K562 (cell line): ENCODE measurements at regions not wholly inside any gene's neighbourhood (a gene's known extent, or its start where the extent isn't known, plus 50 kb on each side); places are given as distances from the start of the nearest gene placed in this dataset.
A peak's percentile ranks its signal among the peaks of the same experiment; 100 is the strongest.

Experiments
- ATAC-seq: fragments of 200-7000 bp; cut with Tn5 transposase; 3 replicates; pipeline ENCODE4 v1.9.1; 2020; ENCODE audit warnings: moderate library complexity
- BruUV-seq: library from RNA; stranded (reverse); fragments of 400-500 nt; replicated peaks from 2 replicates; lab custom pipeline; 2021; lab: Mats Ljungman, UMichigan
- CTCF ChIA-PET: fragments of 300-600 bp; formaldehyde crosslinking; extraction: SDS; loops from one replicate; lab custom pipeline; 2021; ENCODE audit warnings: low intra/inter-chr PET ratio; lab: Yijun Ruan, JAX
- POLR2A ChIA-PET: fragments of 300-600, 350-650 bp; sonication (Branson Sonifier 250); formaldehyde crosslinking; extraction: SDS; loops from one replicate; lab custom pipeline; 2021; ENCODE audit warnings: antibody characterized with exemption, inconsistent platforms; lab: Yijun Ruan, JAX
- DNase-seq, 4 experiments: peaks; one replicate each; pipeline versions ENCODE4 v3.0.0 to v3.0.0-alpha.2; 2011 to 2018; ENCODE audit warnings: low spot score in 3 of 4, mixed read lengths in 3 of 4; ENCODE audit errors: extremely low read depth in 1 of 4
- FAIRE-seq: peaks from 2 replicates; lab custom pipeline; 2011; peaks lifted over from hg19 to GRCh38; lab: Jason Lieb, UNC
- H2AFZ ChIP-seq: 2 replicates; pipeline ENCODE4 v1.6.0; 2011; ENCODE audit warnings: low read depth, low read length, control low read depth, inconsistent platforms
- H3K27ac ChIP-seq: fragments of 200-600 bp; 3 replicates; pipeline ENCODE4 v1.8.0; 2011; ENCODE audit warnings: low read depth, mild to moderate bottlenecking, control low read depth, inconsistent platforms, low read length, moderate library complexity, mixed read lengths; ENCODE audit errors: extremely low read depth
- H3K27me3 ChIP-seq, 2 experiments: fragments of 300-600 bp in 1 of 2; 2 replicates in 1 of 2; 3 replicates in 1 of 2; pipeline versions ENCODE4 v1.6.0 to v1.8.0; 2011; ENCODE audit warnings: inconsistent platforms in 2 of 2, low read length in 2 of 2, mild to moderate bottlenecking in 1 of 2, mixed read lengths in 1 of 2, moderate library complexity in 1 of 2; ENCODE audit not compliant: control insufficient read depth in 2 of 2, insufficient read depth in 2 of 2
- H3K36me3 ChIP-seq: fragments of 300-600 bp; 3 replicates; pipeline ENCODE4 v1.8.0; 2011; ENCODE audit warnings: mild to moderate bottlenecking, low read length, inconsistent platforms; ENCODE audit not compliant: control insufficient read depth, insufficient read depth
- H3K4me1 ChIP-seq, 2 experiments: fragments of 200-600 bp in 1 of 2; replicated peaks in 1 of 2; 2 replicates in 1 of 2; 3 replicates in 1 of 2; pipeline versions ENCODE4 v1.5.1 to v1.8.0; 2011; ENCODE audit warnings: inconsistent platforms in 2 of 2, low read length in 2 of 2, mild to moderate bottlenecking in 1 of 2, mixed read lengths in 1 of 2, moderate library complexity in 1 of 2; ENCODE audit not compliant: control insufficient read depth in 2 of 2, insufficient read depth in 2 of 2
- H3K4me2 ChIP-seq: 2 replicates; pipeline ENCODE4 v1.6.1; 2011; ENCODE audit warnings: low read length, control low read depth, inconsistent platforms, mixed read lengths; ENCODE audit not compliant: insufficient read depth
- H3K4me3 ChIP-seq: fragments of 200-600 bp; sonication (generic), shearing (Covaris generic); 2 replicates; pipeline ENCODE4 v1.5.1; 2016; ENCODE audit warnings: control low read depth, inconsistent platforms
- H3K79me2 ChIP-seq: fragments of 200-600 bp; 3 replicates; pipeline ENCODE4 v1.8.0; 2011; ENCODE audit warnings: low read length, inconsistent platforms; ENCODE audit not compliant: control insufficient read depth, insufficient read depth
- H3K9ac ChIP-seq, 2 experiments: 2 replicates each; pipeline versions ENCODE4 v1.6.0 to v1.6.1; 2011; ENCODE audit warnings: low read depth in 2 of 2, low read length in 2 of 2, control low read depth in 1 of 2, inconsistent platforms in 1 of 2, mild to moderate bottlenecking in 1 of 2, mixed read lengths in 1 of 2; ENCODE audit not compliant: insufficient read depth in 1 of 2
- H3K9me1 ChIP-seq: one replicate; pipeline ENCODE4 v1.6.0; 2011; ENCODE audit warnings: inconsistent platforms, mild to moderate bottlenecking, low read length, moderate library complexity; ENCODE audit not compliant: control insufficient read depth, insufficient read depth
- H3K9me3 ChIP-seq: replicated peaks from 2 replicates; pipeline ENCODE4 v1.5.1; 2011; ENCODE audit warnings: low read depth, low read length, inconsistent platforms; ENCODE audit not compliant: control insufficient read depth, insufficient read depth
- H4K20me1 ChIP-seq: replicated peaks from 2 replicates; pipeline ENCODE4 v1.6.1; 2011; ENCODE audit warnings: low read length, inconsistent platforms, mixed read lengths; ENCODE audit not compliant: control insufficient read depth, insufficient read depth
- CBX1 ChIP-seq: sonication (generic); IDR thresholded peaks from 2 replicates; pipeline ENCODE4 v1.6.1; 2016; ENCODE audit warnings: antibody characterized with exemption, low read depth, mild to moderate bottlenecking
- CBX5 ChIP-seq: IDR thresholded peaks from 2 replicates; pipeline ENCODE4 v1.6.1; 2014; ENCODE audit warnings: low read depth, borderline replicate concordance
- DDX20 ChIP-seq: fragments of 450-650 bp; IDR thresholded peaks from 2 replicates; pipeline ENCODE4 v1.6.1; 2016; ENCODE audit warnings: missing genetic modification characterization, low read depth, mild to moderate bottlenecking, missing compliant biosample characterization, moderate library complexity
- HDGF ChIP-seq: fragments of 450-650 bp; IDR thresholded peaks from 2 replicates; pipeline ENCODE4 v1.6.1; 2016
- HMGN3 ChIP-seq: IDR thresholded peaks from 2 replicates; pipeline ENCODE4 v1.6.1; 2011; ENCODE audit warnings: borderline replicate concordance, low read depth, mild to moderate bottlenecking, mixed read lengths, low read length; ENCODE audit not compliant: insufficient read length; ENCODE audit errors: extremely low read depth
- MTA3 ChIP-seq: fragments of 450-650 bp; formaldehyde crosslinking; IDR thresholded peaks from 2 replicates; pipeline ENCODE4 v1.6.1; 2017; ENCODE audit warnings: mild to moderate bottlenecking, borderline replicate concordance
- RFX1 ChIP-seq: fragments of 450-650 bp; IDR thresholded peaks from 2 replicates; pipeline ENCODE4 v1.6.1; 2016; ENCODE audit warnings: mild to moderate bottlenecking, moderate library complexity
- RFX7 ChIP-seq: fragments of 250-450 bp; sonication (Bioruptor Pico); IDR thresholded peaks from 2 replicates; pipeline ENCODE4 v1.5.1; 2021; ENCODE audit warnings: mild to moderate bottlenecking
- ZNF232 ChIP-seq: sonication (generic); formaldehyde crosslinking; IDR thresholded peaks from 2 replicates; pipeline ENCODE4 v1.8.0; 2022; ENCODE audit warnings: mild to moderate bottlenecking, missing genetic modification reagents
- ZNF507 ChIP-seq: conservative IDR thresholded peaks from 2 replicates; pipeline ENCODE4 v1.6.1; 2017; ENCODE audit warnings: missing genetic modification characterization, missing compliant biosample characterization
- ZNF584 ChIP-seq: fragments of 200-800 bp; sonication (Bioruptor generic); IDR thresholded peaks from 2 replicates; pipeline ENCODE4 v1.6.1; 2016; ENCODE audit warnings: low read depth, mild to moderate bottlenecking, missing genetic modification characterization, missing compliant biosample characterization
- ZSCAN32 ChIP-seq: fragments of 450-650 bp; formaldehyde crosslinking; IDR thresholded peaks from 2 replicates; pipeline ENCODE4 v1.4.0; 2020; ENCODE audit warnings: mild to moderate bottlenecking, moderate library complexity
- WGBS: fragments of 100-300 bp; shearing (Covaris generic); methylation state at CpG from one replicate; pipeline ENCODE4 v1.1.6; 2016; ENCODE audit warnings: low coverage, mixed read lengths; ENCODE audit not compliant: insufficient coverage; ENCODE audit errors: missing lambda C conversion rate; 5-methylcytosine and 5-hydroxymethylcytosine counted together
- in situ Hi-C: fragments of 300-500 bp; cut with MboI; formaldehyde crosslinking; loops from 4 replicates; pipeline ENCODE4 v1.15.0; 2018; ENCODE audit warnings: inconsistent platforms, mixed read lengths
- intact Hi-C: fragments of 100-400 bp; cut with micrococcal nuclease; formaldehyde crosslinking; loops from 2 replicates; pipeline ENCODE4 v1.14.2; 2022
- TF ChIP-seq, protein P1 (sequence below): sonication (generic); formaldehyde crosslinking; IDR thresholded peaks from 2 replicates; pipeline ENCODE4 v1.8.0; 2022; ENCODE audit warnings: mild to moderate bottlenecking, low read depth, missing genetic modification reagents
- TF ChIP-seq, protein P2 (sequence below): IDR thresholded peaks from 2 replicates; pipeline ENCODE4 v1.6.1; 2011; ENCODE audit warnings: borderline replicate concordance, low read depth, mild to moderate bottlenecking, moderate library complexity, low read length; ENCODE audit not compliant: insufficient read depth, poor library complexity, severe bottlenecking
- TF ChIP-seq, protein P3 (sequence below), 2 experiments: IDR thresholded peaks; 2 replicates each; pipeline ENCODE4 v1.6.1; 2012; ENCODE audit warnings: improper control_type of control experiment in 2 of 2, low read depth in 2 of 2, low read length in 2 of 2, borderline replicate concordance in 1 of 2
- TF ChIP-seq, protein P4 (sequence below): IDR thresholded peaks from 3 replicates; pipeline ENCODE4 v1.6.1; 2011; ENCODE audit warnings: borderline replicate concordance, mild to moderate bottlenecking; ENCODE audit not compliant: insufficient read length, insufficient read depth

DNA sequence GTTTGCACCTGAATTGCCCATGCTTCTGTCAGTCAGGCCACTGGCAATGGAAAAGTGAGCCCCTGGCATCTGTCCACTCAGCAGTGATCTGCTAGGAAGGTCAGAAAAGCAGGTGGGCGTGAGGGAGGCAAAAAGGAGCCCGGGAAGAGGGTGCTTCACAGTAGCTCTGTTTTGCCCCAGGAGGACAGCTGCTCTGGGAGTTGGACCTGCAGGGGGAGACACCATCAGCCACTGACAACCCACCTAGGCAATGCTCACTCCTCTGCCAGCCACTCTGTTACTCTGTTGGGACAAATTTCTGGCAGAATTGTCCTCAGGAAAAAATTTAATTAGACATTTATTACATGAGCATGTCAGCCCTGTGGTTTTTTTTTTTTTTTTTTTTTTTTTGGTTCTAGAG is 146.4 kb downstream of the LRIG2 start:
- 13% methylated on average over 2 of the region's 2 CpGs for WGBS
- TF ChIP-seq, protein P1, sequence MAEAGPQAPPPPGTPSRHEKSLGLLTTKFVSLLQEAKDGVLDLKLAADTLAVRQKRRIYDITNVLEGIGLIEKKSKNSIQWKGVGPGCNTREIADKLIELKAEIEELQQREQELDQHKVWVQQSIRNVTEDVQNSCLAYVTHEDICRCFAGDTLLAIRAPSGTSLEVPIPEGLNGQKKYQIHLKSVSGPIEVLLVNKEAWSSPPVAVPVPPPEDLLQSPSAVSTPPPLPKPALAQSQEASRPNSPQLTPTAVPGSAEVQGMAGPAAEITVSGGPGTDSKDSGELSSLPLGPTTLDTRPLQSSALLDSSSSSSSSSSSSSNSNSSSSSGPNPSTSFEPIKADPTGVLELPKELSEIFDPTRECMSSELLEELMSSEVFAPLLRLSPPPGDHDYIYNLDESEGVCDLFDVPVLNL: no peak
- TF ChIP-seq ZSCAN32 (CRISPR knock-in tag) (no peak), HMGN3 (no peak), RFX7 (CRISPR knock-in tag) (no peak), DDX20 (no peak), ZNF584 (CRISPR knock-in tag) (no peak), MTA3 (no peak), CBX1 (no peak), RFX1 (no peak), HDGF (no peak), ZNF232 (CRISPR knock-in tag) (no peak), CBX5 (no peak), ZNF507 (no peak)
- TF ChIP-seq, protein P2, sequence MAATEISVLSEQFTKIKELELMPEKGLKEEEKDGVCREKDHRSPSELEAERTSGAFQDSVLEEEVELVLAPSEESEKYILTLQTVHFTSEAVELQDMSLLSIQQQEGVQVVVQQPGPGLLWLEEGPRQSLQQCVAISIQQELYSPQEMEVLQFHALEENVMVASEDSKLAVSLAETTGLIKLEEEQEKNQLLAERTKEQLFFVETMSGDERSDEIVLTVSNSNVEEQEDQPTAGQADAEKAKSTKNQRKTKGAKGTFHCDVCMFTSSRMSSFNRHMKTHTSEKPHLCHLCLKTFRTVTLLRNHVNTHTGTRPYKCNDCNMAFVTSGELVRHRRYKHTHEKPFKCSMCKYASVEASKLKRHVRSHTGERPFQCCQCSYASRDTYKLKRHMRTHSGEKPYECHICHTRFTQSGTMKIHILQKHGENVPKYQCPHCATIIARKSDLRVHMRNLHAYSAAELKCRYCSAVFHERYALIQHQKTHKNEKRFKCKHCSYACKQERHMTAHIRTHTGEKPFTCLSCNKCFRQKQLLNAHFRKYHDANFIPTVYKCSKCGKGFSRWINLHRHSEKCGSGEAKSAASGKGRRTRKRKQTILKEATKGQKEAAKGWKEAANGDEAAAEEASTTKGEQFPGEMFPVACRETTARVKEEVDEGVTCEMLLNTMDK: peak; percentile 79
- TF ChIP-seq, protein P3, sequence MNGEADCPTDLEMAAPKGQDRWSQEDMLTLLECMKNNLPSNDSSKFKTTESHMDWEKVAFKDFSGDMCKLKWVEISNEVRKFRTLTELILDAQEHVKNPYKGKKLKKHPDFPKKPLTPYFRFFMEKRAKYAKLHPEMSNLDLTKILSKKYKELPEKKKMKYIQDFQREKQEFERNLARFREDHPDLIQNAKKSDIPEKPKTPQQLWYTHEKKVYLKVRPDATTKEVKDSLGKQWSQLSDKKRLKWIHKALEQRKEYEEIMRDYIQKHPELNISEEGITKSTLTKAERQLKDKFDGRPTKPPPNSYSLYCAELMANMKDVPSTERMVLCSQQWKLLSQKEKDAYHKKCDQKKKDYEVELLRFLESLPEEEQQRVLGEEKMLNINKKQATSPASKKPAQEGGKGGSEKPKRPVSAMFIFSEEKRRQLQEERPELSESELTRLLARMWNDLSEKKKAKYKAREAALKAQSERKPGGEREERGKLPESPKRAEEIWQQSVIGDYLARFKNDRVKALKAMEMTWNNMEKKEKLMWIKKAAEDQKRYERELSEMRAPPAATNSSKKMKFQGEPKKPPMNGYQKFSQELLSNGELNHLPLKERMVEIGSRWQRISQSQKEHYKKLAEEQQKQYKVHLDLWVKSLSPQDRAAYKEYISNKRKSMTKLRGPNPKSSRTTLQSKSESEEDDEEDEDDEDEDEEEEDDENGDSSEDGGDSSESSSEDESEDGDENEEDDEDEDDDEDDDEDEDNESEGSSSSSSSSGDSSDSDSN (IDR thresholded peaks at IDR 0.05; ENCODE audit: borderline replicate concordance in 1 of 2, low read depth in 2 of 2, low read length in 2 of 2): no peak
- TF ChIP-seq, protein P4, sequence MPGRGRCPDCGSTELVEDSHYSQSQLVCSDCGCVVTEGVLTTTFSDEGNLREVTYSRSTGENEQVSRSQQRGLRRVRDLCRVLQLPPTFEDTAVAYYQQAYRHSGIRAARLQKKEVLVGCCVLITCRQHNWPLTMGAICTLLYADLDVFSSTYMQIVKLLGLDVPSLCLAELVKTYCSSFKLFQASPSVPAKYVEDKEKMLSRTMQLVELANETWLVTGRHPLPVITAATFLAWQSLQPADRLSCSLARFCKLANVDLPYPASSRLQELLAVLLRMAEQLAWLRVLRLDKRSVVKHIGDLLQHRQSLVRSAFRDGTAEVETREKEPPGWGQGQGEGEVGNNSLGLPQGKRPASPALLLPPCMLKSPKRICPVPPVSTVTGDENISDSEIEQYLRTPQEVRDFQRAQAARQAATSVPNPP: no peak

More for the DNA sequence above, 146.4 kb downstream of the LRIG2 start:
- ChIA-PET POLR2A (interaction anchor here (0.9 to 1.6 kb wide), 4 partner anchors 9 to 22 kb away, joined by 3 to 4 read pairs (median 3); no protein-coding TSS in a partner anchor), CTCF (no interaction called here)
- no peak overlapping the region for H3K27ac ChIP-seq
- H3K27me3 ChIP-seq: no peaks in the 10 kb centered on the region
- peaks cover 22 to 32% of the 10 kb centered on the region in 2 experiments for H3K4me1 ChIP-seq
- DNase-seq (peak in 2 of 4 experiments; percentile 29 to 56), ATAC-seq (peak; percentile 75), FAIRE-seq (no peak)
- BruUV-seq: no TSS peak
- no peak overlapping the region for H3K4me2 ChIP-seq
- no peaks in the 10 kb centered on the region for H3K79me2 ChIP-seq
- H3K9ac ChIP-seq: no peak overlapping the region; a peak in 1 of 4 replicates
- peak overlapping the region; percentile 10 for H2AFZ ChIP-seq
- no peak overlapping the region for H3K4me3 ChIP-seq
- no peaks in the 10 kb centered on the region for H3K9me1 ChIP-seq
- in situ Hi-C loops (no loop called here), intact Hi-C loops (loop anchor here (5.0 kb wide), 2 partner anchors 77 to 458 kb away; no protein-coding TSS in a partner anchor)
- no peaks in the 10 kb centered on the region for H4K20me1 ChIP-seq
- peaks cover 4% of the 10 kb centered on the region; the same call in 1 of the 2 replicates for H3K9me3 ChIP-seq
- no peaks in the 10 kb centered on the region for H3K36me3 ChIP-seq
